ENCODE measurements at regions not wholly inside any gene's neighbourhood (a gene's known extent, or its start where the extent isn't known, plus 50 kb on each side); places are given as distances from the start of the nearest gene placed in this dataset.

DNA sequence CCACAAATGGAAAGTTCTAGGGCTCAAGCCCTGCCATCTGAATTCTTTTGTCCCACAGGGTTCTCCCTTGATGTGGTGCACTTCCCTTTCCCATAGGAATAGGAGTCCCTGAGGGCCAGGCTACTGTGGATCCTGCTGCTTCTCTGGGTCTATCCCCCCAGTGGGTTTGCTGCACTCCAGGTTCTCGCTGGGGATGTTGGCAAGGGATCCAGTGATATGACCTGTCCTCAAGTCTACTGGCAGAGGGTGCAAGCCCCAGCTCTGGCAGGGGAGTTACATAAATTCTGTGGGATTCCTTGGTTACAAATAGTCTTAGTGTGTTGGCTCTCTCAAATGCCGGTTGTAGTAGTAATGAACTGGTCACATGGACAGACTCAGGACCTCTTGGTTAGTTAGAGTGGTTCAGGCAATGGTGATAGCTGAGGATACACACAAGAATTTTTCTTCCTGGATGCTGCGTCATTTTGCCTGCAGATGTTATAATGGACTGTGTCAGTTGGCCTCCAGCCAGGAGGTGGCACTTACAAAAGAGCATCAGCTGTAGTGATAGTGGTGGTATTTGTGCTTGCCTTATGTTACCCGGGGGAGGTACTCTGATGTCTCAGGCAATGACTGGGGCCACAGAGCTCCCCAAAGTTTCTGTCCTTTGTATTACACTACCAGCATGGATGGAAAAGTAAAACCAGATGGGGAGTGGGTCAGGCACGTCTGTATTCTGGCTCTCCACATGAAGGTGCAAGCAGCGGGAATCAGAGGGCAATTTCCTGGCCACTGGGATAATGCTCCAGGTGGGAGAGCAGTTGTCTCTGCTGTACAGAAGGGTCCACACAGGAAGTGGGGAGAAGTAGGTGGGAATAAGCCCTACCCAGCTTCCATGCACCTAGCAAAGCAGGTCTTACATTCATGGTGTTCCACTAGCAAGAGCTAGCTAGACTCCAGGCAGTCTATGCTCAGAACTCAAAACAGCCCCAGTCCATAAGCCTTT lies 267.9 kb downstream of the SOX11 start:
- TF ChIP-seq, protein P1, sequence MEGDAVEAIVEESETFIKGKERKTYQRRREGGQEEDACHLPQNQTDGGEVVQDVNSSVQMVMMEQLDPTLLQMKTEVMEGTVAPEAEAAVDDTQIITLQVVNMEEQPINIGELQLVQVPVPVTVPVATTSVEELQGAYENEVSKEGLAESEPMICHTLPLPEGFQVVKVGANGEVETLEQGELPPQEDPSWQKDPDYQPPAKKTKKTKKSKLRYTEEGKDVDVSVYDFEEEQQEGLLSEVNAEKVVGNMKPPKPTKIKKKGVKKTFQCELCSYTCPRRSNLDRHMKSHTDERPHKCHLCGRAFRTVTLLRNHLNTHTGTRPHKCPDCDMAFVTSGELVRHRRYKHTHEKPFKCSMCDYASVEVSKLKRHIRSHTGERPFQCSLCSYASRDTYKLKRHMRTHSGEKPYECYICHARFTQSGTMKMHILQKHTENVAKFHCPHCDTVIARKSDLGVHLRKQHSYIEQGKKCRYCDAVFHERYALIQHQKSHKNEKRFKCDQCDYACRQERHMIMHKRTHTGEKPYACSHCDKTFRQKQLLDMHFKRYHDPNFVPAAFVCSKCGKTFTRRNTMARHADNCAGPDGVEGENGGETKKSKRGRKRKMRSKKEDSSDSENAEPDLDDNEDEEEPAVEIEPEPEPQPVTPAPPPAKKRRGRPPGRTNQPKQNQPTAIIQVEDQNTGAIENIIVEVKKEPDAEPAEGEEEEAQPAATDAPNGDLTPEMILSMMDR (IDR thresholded peaks at IDR 0.05): no peak
- no peak for TF ChIP-seq EZH2 (IDR thresholded peaks at IDR 0.05; ENCODE audit: borderline replicate concordance, insufficient read depth, low read depth, low read length, poor library complexity, severe bottlenecking)

Data from B cell (primary cell).